Stimulated activated CD4-positive, alpha-beta T cell treated with anti-CD3 and anti-CD28 coated beads, Interleukin-1b, Interleukin-23, amount 100 ng/mL, for 24 hours (primary cell): ENCODE measurements at regions not wholly inside any gene's neighbourhood (a gene's known extent, or its start where the extent isn't known, plus 50 kb on each side); places are given as distances from the start of the nearest gene placed in this dataset.
"Not testable (repeated sequence)": the region's sequence is repeated elsewhere in the genome, so short reads cannot be mapped to it uniquely, and the experiment has no call there.

Source experiments
- DNase-seq, 4 experiments: peaks; one replicate each; pipeline ENCODE4 v3.0.0-alpha.2; 2020; ENCODE audit warnings: low read depth in 4 of 4, low spot score in 1 of 4

- no peak for DNase-seq
Observed at GRCh38 chr22:48426466-48427380, 1401.0 kb downstream of the BRD1 start.

- DNase-seq: no peak
Observed at GRCh38 chr22:48425641-48426040, 1402.0 kb downstream of the BRD1 start.

- DNase-seq: no peak
Observed at GRCh38 chr22:48425091-48425506, 1402.6 kb downstream of the BRD1 start.

GRCh38 chr22:48424661-48425060 is 1403.0 kb downstream of the BRD1 start:
- DNase-seq: no peak

GRCh38 chr22:48424201-48424627 is 1403.5 kb downstream of the BRD1 start:
- DNase-seq: no peak

- no peak for DNase-seq
Observed at GRCh38 chr22:48423481-48423911, 1404.2 kb downstream of the BRD1 start.

GRCh38 chr22:48422900-48423480 is 1404.7 kb downstream of the BRD1 start:
- DNase-seq: no peak

- no peak for DNase-seq
Observed at GRCh38 chr22:48418831-48419230, 1408.8 kb downstream of the BRD1 start.

- no peak for DNase-seq
Observed at GRCh38 chr22:48417225-48418070, 1410.2 kb downstream of the BRD1 start.

- DNase-seq: no peak
Observed at GRCh38 chr22:48416396-48417224, 1411.1 kb downstream of the BRD1 start.

- no peak for DNase-seq
Observed at GRCh38 chr22:48415520-48415919, 1412.2 kb downstream of the BRD1 start.

- DNase-seq: no peak
Observed at GRCh38 chr22:48414651-48415050, 1413.0 kb downstream of the BRD1 start.

- DNase-seq: not testable (repeated sequence)
Observed at GRCh38 chr22:48412931-48413330, 1414.7 kb downstream of the BRD1 start.

GRCh38 chr22:48410536-48410935 is 1417.1 kb downstream of the BRD1 start:
- no peak for DNase-seq

- DNase-seq: no peak
Observed at GRCh38 chr22:48407256-48407955, 1420.3 kb downstream of the BRD1 start.

- DNase-seq: no peak
Observed at GRCh38 chr22:48406161-48406560, 1421.5 kb downstream of the BRD1 start.

- no peak for DNase-seq
Observed at GRCh38 chr22:48405741-48406140, 1421.9 kb downstream of the BRD1 start.

- DNase-seq: no peak
Observed at GRCh38 chr22:48404801-48405447, 1422.7 kb downstream of the BRD1 start.
